ENCODE measurements at regions not wholly inside any gene's neighbourhood (a gene's known extent, or its start where the extent isn't known, plus 50 kb on each side); places are given as distances from the start of the nearest gene placed in this dataset.
"Not testable (repeated sequence)": the region's sequence is repeated elsewhere in the genome, so short reads cannot be mapped to it uniquely, and the experiment has no call there.

- WGBS, 2 donors (ENCODE audit: low coverage in 1 of 2), result 40 to 63% methylated on average over 2 to 4 of the region's 4 CpGs
- H3K4me1 ChIP-seq, result no peaks in the 10 kb centered on the region
- no peaks in the 10 kb centered on the region for H3K9me3 ChIP-seq
- no peak overlapping the region for H3K27ac ChIP-seq
- ATAC-seq, result no peak
- H3K27me3 ChIP-seq, result no peaks in the 10 kb centered on the region
- no peaks in the 10 kb centered on the region for H3K36me3 ChIP-seq
- H3K4me3 ChIP-seq, result no peak overlapping the region
- no peak for TF ChIP-seq POLR2A (IDR thresholded peaks at IDR 0.05)
- TF ChIP-seq CTCF (IDR thresholded peaks at IDR 0.05), result no peak
- no peak for TF ChIP-seq POLR2AphosphoS5 (IDR thresholded peaks at IDR 0.05)
- no peak for TF ChIP-seq EP300 (IDR thresholded peaks at IDR 0.05)
Observed at GRCh38 chr2:129193961-129194360, 785.5 kb upstream of the RAB6C start.

GRCh38 chr2:129199501-129199900 lies 780.0 kb upstream of the RAB6C start:
- no peak for TF ChIP-seq POLR2AphosphoS5 (IDR thresholded peaks at IDR 0.05)
- TF ChIP-seq POLR2A (IDR thresholded peaks at IDR 0.05), result no peak
- TF ChIP-seq EP300 (IDR thresholded peaks at IDR 0.05), result no peak
- no peak for TF ChIP-seq CTCF (IDR thresholded peaks at IDR 0.05)
- no peaks in the 10 kb centered on the region for H3K36me3 ChIP-seq
- no peak for ATAC-seq
- no peak overlapping the region for H3K4me3 ChIP-seq
- 88 to 98% methylated on average over 3 to 4 of the region's 5 CpGs for WGBS, 2 donors (ENCODE audit: low coverage in 1 of 2)
- H3K4me1 ChIP-seq, result no peaks in the 10 kb centered on the region
- H3K27me3 ChIP-seq, result no peaks in the 10 kb centered on the region
- no peaks in the 10 kb centered on the region for H3K9me3 ChIP-seq
- H3K27ac ChIP-seq, result no peak overlapping the region

GRCh38 chr2:129201696-129202095 lies 777.8 kb upstream of the RAB6C start:
- Histone ChIP-seq H3K4me3 (no peak overlapping the region), H3K27me3 (no peaks in the 10 kb centered on the region), H3K4me1 (no peaks in the 10 kb centered on the region), H3K36me3 (no peaks in the 10 kb centered on the region), H3K9me3 (no peaks in the 10 kb centered on the region), H3K27ac (no peak overlapping the region)
- TF ChIP-seq POLR2AphosphoS5 (IDR thresholded peaks at IDR 0.05), result no peak
- no peak for TF ChIP-seq EP300 (IDR thresholded peaks at IDR 0.05)
- TF ChIP-seq CTCF (IDR thresholded peaks at IDR 0.05), result no peak
- TF ChIP-seq POLR2A (IDR thresholded peaks at IDR 0.05), result no peak
- no peak for ATAC-seq
- 35 to 57% methylated on average over 2 of the region's 2 CpGs for WGBS, 2 donors (ENCODE audit: low coverage in 1 of 2)

GRCh38 chr2:129203331-129203730 lies 776.1 kb upstream of the RAB6C start:
- H3K27me3 ChIP-seq, result no peaks in the 10 kb centered on the region

GRCh38 chr2:129204581-129204980 lies 774.9 kb upstream of the RAB6C start:
- H3K4me1 ChIP-seq, H3K36me3 ChIP-seq, ATAC-seq, H3K27me3 ChIP-seq, H3K4me3 ChIP-seq, H3K9me3 ChIP-seq, H3K27ac ChIP-seq: not testable (repeated sequence)
- WGBS, 2 donors (ENCODE audit: low coverage in 1 of 2), result 93 to 100% methylated on average over 2 of the region's 2 CpGs

More at GRCh38 chr2:129203331-129203730, 776.1 kb upstream of the RAB6C start:
- no peaks in the 10 kb centered on the region for H3K9me3 ChIP-seq
- ATAC-seq, result peak; percentile 58
- no peaks in the 10 kb centered on the region for H3K36me3 ChIP-seq
- 45 to 57% methylated on average over 3 of the region's 3 CpGs for WGBS, 2 donors (ENCODE audit: low coverage in 1 of 2)
- no peak overlapping the region for H3K27ac ChIP-seq
- no peak overlapping the region for H3K4me3 ChIP-seq
- TF ChIP-seq POLR2A (IDR thresholded peaks at IDR 0.05) (no peak), POLR2AphosphoS5 (IDR thresholded peaks at IDR 0.05) (no peak), CTCF (IDR thresholded peaks at IDR 0.05) (no peak), EP300 (IDR thresholded peaks at IDR 0.05) (no peak)
- no peaks in the 10 kb centered on the region for H3K4me1 ChIP-seq

Data from gastroesophageal sphincter (tissue), 4 donors.